ENCODE measurements at regions not wholly inside any gene's neighbourhood (a gene's known extent, or its start where the extent isn't known, plus 50 kb on each side); places are given as distances from the start of the nearest gene placed in this dataset.

DNA sequence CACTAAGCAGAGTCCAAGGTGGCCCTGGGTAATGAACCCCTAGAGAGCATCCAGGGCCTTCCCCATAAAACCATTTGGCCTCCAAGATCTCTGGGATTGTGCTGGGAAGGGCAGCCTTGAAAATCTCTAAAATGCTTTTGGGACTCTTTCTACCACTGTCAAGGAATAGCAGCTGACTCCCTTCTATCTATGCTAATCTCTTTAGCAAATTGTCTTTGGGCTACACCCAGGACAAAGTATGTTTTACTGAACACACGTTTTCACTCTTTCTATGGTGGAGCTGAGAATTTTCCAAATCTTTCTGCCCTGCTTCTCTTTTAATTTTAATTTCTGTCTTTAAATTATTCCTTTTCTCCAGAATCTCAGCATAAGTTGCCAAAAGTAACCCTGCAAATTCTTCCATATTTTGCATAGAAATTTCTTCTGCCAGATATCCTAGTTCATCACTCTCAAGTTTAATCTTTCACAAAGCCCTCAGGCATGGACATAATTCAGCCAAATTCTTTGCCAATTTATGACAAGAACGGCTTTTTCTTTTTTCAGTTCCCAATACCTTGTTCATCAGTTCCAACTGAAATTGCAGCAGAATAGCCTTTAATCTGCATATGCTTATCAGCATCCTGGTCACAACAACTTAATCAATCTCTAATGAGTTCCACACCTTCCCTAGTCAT is 687.0 kb upstream of the ADGRL4 start:
- DNase-seq, result no peak

DNA sequence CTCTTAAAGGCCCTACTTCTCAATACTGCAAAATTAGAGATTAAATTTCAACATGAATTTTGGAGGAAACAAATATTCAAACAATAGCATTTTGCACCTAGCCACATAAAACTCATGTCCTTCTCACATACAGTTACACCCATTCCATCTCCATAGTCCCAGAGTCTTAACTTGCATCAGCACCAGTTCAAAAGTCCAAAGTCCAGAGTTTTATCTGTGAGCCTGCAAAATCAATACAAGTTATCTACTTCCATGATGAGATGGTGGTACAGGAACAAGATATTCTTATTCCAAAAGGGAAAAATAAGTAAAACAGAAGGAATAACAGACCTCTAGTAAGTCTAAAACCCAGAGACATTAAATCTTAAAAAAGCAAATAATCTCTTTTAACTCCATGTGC is 686.0 kb upstream of the ADGRL4 start:
- no peak for DNase-seq

DNA sequence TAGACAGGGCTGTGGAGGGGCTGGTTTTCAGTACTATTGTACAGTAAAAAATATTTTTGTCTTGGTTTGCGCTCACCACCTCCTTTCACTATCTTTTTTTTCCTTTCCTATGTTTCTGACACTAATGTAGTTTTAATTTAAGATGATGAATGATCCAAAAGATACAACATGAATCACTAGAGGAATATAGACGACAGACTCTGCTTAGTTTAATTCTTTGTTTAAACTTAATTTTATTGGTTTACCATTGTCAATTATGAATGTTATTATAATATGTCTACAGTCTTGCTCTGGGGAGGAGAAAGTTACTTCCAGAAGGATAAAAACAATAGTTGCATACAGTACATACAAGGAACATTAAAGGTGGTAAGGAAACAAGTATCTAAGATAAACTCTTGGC is 682.4 kb upstream of the ADGRL4 start:
- DNase-seq, result no peak

DNA sequence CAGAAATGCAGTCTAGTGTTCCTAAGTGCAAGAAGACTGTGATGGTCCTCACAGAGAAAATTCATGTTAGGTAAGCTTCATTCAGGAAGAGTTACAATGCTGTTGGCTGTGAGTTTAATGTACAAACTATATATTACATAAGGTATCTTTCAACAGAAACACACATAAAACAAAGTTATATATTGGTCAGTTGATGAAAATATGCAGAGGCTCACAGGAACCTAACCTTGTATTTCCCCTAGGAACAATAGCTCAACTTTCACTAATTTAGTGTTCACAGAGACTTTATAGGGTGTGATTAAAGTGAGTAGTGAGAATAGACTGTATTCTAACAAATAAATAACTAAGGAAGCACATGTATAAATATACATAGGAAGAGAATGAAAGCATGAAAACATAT is 676.9 kb upstream of the ADGRL4 start:
- no peak for DNase-seq

DNA sequence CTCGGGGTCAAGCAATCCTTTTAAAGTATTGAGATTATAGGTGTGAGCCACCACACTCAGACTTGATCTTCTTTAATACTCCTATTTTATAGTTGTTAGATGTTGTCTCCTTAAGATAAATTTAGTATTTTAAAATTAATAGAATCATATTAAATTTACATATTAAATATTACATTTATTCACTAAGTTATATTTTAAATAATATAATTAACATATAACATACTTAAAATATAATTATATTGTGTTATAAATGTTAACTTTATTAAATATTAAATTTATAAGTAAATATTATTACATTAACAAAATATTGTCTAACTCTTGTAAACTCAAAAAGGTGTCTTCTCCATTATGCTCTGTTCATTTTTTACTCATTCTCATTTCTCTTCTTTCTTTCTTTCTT is 675.9 kb upstream of the ADGRL4 start:
- no peak for DNase-seq

DNA sequence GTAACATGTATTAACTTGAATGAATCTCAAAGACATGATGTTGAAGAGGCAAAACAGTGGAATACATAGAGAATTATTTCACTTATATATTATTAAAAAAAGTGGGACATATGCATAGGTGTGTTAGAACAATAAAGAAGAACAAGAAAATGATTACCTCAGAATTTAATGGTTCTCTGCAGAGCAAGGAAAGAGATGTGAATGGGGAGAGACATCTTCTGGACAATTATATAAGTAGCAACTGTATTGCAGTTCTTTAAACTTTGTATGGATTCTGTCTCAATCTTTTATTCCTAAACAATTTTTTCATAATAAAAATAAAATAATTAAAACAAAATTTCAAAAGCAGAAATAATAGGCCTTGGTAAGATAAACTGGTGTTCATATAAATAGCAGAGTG is 674.9 kb upstream of the ADGRL4 start:
- DNase-seq, result no peak

DNA sequence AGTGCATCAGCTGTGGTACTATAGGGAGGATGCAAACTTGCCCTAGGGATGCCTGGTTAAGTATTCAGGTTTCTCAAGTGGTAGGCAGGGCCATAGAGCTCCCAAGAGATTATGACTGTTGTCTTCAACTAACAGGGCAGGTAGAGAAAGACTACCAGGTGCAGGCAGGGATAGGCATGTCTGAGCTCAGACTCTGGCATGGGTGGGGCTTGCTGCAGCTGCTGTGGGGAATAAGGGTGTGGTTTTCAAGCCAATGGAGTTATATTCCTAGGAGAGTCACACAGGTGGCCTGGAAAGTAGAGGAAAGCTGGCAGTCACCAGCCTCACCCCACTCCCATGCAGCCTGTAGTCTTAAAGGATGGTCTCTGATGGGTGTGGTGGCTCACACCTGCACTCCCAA is 673.4 kb upstream of the ADGRL4 start:
- DNase-seq, result no peak

DNA sequence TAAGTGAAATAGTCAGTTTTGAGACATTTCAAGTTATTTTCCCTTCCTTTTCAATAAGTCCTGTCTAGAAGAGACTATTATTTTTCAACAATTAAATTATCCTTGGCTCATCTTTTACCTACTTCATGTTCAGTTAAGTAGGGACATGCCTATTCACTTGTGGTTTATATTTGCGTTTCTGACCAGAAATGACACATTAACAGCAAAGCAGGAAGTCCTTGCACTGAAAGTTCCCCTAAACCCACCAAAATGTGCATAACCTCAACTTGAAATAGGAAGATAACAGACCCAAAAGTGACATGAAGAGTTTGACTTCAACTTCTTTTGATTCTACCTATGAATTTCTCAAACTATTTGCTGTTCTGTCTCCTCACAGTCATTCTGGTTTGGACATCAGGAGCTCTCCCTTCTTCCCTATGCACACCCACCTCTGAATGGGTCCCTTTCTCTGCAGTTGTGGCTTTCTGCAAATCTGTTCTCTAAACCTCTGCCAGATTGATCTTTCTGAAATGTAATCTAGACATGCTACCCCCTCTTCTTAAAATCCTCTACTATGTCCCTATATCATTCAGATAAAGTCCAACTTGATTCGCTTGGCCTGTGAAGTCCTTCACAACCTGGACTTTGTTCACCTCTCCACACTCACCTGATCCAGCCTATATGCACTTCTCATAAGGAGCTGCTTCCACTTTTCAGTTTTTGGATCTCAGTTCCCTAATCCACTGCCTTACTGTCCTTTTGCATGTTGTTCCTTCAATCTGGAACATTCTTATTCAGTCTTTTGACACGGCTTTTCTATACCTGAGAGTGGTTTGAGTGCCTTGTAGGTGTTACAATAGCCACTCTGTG is 661.5 kb upstream of the ADGRL4 start:
- no peak for DNase-seq

DNA sequence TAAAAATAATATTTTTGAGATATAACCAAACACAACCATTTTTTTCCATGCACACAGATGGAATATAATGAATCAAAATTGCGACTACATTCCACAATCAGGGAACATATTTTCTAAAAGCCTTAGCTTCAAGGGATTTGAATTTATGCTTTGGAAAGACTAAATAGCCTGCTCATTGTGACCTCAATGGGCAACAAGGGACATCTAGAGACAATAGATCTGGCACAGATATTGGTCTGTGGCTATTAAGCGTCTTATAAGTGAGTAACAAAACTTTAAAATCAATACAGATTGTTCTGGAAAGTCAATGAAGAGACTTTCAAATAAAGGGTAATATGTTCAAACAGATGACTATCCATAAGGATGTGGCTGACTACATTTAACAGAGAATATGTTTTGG is 660.6 kb upstream of the ADGRL4 start:
- no peak for DNase-seq

DNA sequence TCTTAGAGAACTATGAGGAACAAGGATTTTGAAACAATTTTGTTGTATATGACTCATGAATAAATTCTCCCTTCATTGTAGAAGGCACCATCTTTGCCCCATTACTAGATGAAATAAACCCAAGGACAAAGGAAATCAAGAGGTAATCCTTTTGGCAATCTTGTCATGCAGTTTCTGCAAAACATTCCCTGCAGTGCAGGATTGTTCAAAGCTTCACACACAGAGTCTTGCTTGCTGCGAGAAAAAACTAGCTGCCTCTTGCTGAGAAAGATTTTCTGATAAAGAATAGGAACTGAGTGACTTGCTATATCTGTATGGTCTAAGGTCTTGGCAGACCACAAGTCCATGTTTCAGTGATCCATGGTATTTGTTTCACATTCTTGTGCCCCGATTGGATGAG is 657.4 kb upstream of the ADGRL4 start:
- no peak for DNase-seq

DNA sequence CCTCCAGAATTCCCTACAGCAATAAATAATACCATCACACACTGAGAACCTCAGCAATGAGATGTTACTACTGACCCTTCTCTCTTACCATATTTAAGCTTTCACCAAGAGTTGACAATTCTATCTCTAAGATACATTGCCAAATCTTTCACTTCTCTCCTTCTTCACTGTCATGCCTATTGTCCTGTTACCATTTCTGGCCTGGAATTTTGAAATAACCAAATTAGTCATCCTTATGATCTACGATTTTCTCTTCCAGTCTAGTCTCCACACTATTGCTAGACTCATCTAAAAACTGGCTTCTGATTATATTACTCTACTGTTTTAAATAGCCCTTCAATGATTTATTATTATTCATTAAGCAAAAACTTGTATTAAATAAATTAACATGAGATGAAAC is 656.1 kb upstream of the ADGRL4 start:
- no peak for DNase-seq

DNA sequence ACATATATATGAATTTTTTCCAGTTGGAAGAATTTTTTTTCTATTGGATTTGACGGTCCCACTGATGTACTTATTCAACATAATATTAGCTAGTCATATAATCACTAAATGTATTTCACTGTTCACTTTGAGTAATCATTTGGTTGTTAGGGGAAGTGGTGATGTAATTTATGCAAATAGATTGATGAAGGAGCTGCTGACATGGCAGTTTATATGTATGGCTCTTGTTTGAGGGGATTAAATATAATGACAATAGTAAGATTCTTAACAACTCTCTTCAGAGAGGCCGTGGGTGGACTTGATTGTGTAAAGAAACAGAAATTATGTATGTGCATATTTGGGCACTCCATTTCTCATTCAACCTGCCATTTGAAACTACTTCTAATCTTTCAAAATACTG is 653.6 kb upstream of the ADGRL4 start:
- DNase-seq, result no peak

DNA sequence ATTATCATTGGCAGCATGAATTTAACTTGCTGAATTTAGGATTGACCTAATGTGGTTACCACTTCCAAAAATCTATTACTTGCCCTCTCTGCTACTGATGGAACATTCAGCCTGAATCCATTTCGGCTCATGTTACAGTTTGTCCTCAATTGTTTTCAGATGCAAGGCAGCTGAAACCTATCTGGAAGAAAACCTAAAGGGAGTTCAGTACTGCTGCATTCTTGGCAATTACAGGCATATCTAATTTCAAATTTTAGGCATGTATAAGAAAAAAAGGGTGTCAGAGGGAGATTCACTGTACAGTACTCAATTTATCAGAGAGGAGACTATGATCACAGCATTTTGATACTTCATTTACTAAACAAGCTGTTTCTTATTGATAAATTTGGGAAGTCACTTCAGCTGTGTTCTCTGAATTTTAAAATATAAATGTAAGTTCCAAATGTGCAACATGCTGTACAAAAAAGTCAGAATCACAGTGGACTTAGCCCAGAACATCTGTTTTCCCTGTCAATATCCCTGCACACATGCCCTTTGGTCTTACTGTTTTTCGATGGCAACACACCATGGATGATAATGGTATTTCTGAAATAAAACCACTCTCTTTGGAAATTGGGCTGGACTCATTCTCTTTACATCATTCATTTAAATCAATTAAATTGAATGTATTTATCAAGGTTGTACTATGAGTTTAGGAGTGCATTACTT is 651.6 kb upstream of the ADGRL4 start:
- no peak for DNase-seq

DNA sequence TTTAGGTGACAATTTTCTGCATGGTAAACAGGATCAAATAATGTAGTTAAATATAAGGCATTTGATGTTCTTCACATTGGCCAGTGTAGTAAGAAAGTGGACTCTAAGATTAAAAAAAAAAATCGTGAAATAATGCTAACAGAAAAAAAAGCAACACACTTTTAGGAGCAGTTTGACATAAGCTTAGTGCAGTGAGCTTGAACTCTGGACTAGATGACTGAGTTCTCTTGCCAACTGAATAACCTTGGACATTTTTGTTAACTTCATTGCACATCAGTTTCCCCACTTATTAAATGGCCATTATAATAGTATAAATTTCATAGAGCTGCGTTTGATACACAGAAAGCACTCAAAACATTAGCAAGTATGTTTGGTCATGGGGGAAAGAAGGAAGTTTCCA is 649.3 kb upstream of the ADGRL4 start:
- no peak for DNase-seq

DNA sequence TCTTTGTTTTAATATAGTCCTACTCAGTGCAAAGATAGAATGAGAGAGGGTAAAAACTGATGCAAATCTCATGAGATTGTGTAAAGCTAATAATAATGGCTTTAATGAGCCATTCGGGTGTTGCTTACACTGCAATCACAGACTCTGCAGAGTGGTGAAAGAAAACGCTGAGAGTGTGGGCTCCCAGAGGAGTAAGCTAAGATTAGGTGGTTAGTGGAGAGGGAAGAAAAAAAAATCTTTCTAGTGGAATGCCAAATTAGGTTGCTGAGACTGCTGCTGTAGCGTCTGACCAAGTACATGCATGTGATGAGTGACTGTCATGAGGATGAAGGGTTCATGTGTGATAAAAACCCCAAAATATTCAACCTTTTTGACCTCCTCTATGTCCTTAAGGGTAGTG is 645.9 kb upstream of the ADGRL4 start:
- DNase-seq, result no peak

DNA sequence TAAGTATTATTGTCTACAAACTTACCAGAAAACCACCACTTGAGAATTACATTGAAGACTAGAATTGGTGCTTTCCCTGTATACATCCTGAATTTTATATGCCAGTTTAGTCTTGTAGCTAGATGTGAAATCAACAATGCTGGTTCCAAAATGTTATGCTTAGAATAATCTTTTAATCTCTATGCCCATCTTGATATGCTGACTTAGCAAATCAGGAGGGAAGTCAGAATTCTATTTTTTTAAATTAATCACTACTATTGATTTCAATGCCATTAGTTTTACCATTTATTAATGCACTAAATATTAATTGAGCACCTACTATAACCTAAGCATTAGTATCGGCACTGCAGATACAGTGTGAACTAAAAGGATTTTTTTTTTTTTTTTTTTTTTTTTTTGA is 641.6 kb upstream of the ADGRL4 start:
- no peak for DNase-seq

DNA sequence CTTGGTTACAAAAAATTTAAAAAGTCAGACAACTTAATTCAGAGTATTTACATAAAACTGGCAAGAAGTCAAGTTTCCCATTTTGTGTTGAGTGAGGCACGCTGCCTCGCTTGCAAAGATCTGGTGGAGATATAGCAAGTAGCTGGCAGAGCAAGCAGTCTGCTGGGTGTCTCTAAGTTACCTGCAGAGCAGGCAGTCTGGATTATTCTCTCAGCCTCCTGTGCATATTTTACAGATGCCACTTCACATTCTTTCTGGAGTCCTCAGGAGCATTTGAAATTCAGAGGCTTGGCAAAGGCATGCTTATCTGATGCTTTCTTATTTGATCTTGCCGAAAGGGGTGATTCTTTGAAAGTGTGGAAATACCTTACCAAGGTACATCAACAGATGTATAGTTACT is 640.4 kb upstream of the ADGRL4 start:
- no peak for DNase-seq

DNA sequence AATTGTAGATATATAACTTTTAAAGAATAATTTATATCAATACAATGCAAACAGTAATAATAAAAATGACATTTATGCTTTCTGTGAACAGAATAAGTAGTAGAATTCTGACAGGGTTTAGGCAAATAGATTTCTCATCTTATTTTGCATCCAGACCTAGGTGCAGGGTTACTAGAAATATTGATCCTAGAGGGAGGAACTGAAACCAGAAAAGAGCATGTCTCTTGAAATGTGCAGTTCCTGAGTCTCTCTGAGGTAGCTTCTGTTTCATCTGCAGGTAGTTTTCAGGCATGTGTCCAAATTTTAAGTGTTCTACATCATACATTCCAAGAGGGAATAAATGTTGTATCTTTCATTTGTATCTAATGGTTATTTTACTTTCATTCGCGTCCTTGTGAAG is 631.9 kb upstream of the ADGRL4 start:
- no peak for DNase-seq

DNA sequence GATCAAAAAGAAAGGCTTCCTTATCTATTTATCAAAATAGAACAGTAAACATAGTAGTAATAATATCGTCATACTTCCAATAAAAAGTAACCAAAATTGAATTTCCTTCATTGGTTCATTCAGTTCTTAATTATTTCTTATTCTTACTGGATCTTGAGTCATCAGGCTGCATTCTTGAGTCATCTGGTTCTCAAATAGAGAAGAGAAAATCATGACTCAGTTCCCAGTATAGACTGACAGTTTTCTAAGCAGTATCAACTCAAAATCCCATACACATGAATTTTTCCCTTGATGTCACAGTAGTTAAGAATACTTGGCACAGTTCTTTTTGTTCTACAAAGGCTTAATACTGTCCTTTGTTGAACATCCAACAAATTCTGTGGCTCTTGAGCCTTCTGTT is 626.9 kb upstream of the ADGRL4 start:
- DNase-seq, result no peak

DNA sequence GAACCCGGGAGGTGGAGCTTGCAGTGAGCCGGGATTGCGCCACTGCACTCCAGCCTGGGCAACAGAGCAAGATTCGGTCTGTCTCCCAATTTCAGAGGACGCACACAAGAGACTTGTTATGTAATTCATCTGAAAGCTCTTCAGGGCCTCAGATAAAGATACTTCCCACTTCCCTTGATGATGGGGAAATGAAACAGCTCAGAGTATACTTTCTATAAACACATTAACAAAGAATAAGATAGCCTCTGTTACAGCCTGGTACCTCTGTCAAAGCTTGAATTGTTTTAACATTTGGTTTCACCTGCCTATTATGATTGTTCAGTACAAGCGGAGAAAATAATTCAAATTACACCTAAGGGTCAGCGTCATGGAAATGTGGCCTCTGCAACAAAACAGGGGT is 622.9 kb upstream of the ADGRL4 start:
- no peak for DNase-seq

DNA sequence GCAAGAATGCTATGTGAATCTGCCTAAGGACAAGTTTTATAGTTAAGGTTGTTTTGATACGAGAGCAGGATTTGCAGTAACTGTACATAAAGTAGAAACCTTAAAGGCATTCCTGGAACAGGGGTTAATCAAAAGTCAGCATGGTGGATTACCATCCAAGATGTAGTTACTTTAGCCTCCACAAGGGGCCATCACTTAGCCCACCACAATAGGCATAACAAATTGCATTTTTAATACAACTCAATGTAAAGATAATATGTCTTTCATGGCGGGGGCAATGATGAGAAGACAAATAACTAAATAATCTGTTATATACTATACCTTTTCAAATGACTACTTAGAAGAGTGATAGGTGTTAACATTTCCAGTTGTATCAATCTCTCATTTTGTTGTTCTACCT is 611.2 kb upstream of the ADGRL4 start:
- no peak for DNase-seq

DNA sequence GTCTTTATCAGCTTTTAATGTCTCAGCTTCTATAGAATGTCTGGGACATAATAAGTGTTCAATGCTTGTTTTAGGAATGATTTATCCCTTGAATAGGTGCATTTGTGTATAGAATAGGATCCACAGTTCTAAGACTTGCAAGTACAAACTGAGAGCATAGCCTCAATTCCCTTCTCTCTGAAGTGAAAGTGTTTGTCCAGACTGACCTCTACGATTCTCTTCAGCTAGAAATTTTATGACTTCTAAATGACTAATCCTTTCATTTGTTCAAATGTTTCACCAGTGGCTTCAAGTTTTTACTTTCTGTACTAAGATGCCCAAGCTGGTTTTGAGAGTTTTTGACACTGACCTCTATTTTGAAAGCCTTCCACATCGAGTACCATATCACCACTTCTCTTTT is 608.2 kb upstream of the ADGRL4 start:
- no peak for DNase-seq

DNA sequence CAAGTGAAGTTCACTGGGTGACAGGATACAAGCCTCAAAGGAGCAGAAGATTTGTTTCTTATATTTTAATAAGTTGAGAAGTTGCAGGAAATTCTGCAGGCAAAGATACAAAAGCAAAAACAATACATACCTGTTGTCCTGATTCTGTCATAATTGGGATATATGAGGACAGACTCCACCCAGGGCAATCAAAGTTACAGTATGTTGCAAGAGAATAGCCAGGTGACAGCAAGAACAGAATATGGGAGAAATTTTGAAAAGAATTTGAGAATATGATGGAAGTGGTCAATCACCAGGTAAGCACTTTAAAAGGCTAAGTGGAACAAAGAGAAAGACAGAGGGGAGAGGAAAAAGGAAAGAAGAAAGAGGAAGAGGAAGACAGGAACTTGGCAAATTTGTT is 607.6 kb upstream of the ADGRL4 start:
- DNase-seq, result no peak

DNA sequence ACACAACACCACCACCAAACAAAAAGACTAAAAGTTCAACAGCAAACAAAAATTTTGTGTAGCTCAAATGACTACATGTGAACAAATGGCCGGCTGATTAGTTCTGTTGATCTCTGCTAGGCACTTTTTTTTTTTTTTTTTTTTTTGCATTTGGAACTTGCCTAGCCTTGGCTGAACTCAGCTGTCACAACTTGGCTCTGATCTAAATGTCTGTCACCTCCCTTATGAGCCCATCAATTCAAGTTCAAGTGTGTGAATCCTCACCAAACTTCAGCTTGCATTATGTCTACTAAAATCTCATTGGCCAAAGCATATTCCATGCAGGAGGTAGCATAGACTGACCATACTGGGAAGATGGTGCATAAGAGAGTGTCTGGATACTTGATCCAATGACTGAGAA is 606.5 kb upstream of the ADGRL4 start:
- DNase-seq, result no peak
